Neutrophil (primary cell): ENCODE measurements at regions not wholly inside any gene's neighbourhood (a gene's known extent, or its start where the extent isn't known, plus 50 kb on each side); places are given as distances from the start of the nearest gene placed in this dataset.

Experiments used
- H3K27ac ChIP-seq: fragments of 200-600 bp; sonication (generic); 2 replicates; pipeline ENCODE4 v1.5.1; 2016; ENCODE audit warnings: mild to moderate bottlenecking, moderate library complexity
- H3K27me3 ChIP-seq: fragments of 200-600 bp; sonication (generic); 2 replicates; pipeline ENCODE4 v1.6.0; 2016; ENCODE audit warnings: mild to moderate bottlenecking
- H3K36me3 ChIP-seq: fragments of 200-600 bp; sonication (generic); 2 replicates; pipeline ENCODE4 v1.5.1; 2017
- H3K4me1 ChIP-seq, 2 experiments: fragments of 200-600 bp in 1 of 2; sonication (generic) in 1 of 2; 1 replicate in 1 of 2; 2 replicates in 1 of 2; pipeline versions ENCODE4 v1.5.1 to v1.6.1; 2013 to 2016; ENCODE audit warnings: low read depth in 1 of 2, low read length in 1 of 2, mild to moderate bottlenecking in 1 of 2, moderate library complexity in 1 of 2; ENCODE audit not compliant: control insufficient read depth in 1 of 2, insufficient read depth in 1 of 2
- H3K4me3 ChIP-seq, 2 experiments: fragments of 200-600 bp in 1 of 2; sonication (generic) in 1 of 2; 1 replicate in 1 of 2; 2 replicates in 1 of 2; pipeline ENCODE4 v1.5.1; 2013 to 2016; ENCODE audit warnings: low read depth in 1 of 2, low read length in 1 of 2, mild to moderate bottlenecking in 1 of 2, moderate library complexity in 1 of 2
- H3K9me3 ChIP-seq: fragments of 200-600 bp; sonication (generic); 2 replicates; pipeline ENCODE4 v1.5.1; 2016
- TF ChIP-seq, protein P1 (sequence below): fragments of 200-600 bp; sonication (generic); IDR thresholded peaks from 2 replicates; pipeline ENCODE4 v1.5.1; 2016; ENCODE audit warnings: antibody characterized with exemption

- H3K4me1 ChIP-seq, result no peaks in the 10 kb centered on the region
- H3K36me3 ChIP-seq, result no peaks in the 10 kb centered on the region
- H3K27me3 ChIP-seq, result no peaks in the 10 kb centered on the region
- no peak overlapping the region for H3K27ac ChIP-seq
- TF ChIP-seq, protein P1, sequence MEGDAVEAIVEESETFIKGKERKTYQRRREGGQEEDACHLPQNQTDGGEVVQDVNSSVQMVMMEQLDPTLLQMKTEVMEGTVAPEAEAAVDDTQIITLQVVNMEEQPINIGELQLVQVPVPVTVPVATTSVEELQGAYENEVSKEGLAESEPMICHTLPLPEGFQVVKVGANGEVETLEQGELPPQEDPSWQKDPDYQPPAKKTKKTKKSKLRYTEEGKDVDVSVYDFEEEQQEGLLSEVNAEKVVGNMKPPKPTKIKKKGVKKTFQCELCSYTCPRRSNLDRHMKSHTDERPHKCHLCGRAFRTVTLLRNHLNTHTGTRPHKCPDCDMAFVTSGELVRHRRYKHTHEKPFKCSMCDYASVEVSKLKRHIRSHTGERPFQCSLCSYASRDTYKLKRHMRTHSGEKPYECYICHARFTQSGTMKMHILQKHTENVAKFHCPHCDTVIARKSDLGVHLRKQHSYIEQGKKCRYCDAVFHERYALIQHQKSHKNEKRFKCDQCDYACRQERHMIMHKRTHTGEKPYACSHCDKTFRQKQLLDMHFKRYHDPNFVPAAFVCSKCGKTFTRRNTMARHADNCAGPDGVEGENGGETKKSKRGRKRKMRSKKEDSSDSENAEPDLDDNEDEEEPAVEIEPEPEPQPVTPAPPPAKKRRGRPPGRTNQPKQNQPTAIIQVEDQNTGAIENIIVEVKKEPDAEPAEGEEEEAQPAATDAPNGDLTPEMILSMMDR, result no peak
- H3K9me3 ChIP-seq, result no peaks in the 10 kb centered on the region
- no peak overlapping the region for H3K4me3 ChIP-seq
These were observed 417.5 kb downstream of the CDC14C start for GRCh38 chr7:49341849-49342248.

GRCh38 chr7:49344556-49344955 is 420.2 kb downstream of the CDC14C start:
- no peaks in the 10 kb centered on the region for H3K4me1 ChIP-seq
- H3K4me3 ChIP-seq, result no peak overlapping the region
- H3K9me3 ChIP-seq, result no peaks in the 10 kb centered on the region
- no peak overlapping the region for H3K27ac ChIP-seq
- H3K36me3 ChIP-seq, result no peaks in the 10 kb centered on the region
- TF ChIP-seq, protein P1, result no peak
- H3K27me3 ChIP-seq, result no peaks in the 10 kb centered on the region

DNA sequence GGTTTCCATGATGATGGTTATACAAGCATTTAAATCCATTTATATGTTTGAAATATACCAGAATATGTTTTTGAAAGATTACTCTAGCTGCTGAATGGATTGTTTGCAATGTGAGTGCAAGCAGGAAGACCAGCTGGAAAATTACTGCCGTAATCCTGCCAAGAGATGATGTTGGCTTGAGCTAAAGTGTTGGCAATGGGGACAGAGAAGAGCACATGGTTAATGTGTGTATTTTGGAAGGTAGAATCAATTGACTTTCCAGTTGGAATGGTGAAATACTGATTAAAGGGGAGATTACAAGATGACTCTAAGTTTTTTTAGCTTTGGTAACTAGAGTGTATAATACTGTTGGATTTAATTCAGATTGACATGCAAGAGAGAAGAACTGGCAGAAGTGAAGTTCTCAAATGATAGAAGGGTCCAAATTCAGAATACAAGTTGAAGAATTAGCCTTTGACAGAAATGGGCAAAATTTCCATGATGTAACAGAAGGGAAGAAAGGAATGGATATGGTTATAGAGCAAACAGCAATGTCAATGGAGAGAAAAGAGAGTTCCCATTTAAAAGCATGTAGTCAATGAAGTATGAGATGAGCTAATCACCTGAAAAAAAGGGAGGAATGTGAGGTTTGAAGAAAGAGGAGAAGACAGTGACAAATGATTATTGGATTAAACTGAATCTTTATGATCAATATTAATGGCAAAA is 422.0 kb downstream of the CDC14C start:
- Histone ChIP-seq H3K27me3 (no peaks in the 10 kb centered on the region), H3K4me3 (no peak overlapping the region), H3K9me3 (no peaks in the 10 kb centered on the region), H3K36me3 (no peaks in the 10 kb centered on the region), H3K4me1 (no peaks in the 10 kb centered on the region), H3K27ac (no peak overlapping the region)
- TF ChIP-seq, protein P1, result no peak

DNA sequence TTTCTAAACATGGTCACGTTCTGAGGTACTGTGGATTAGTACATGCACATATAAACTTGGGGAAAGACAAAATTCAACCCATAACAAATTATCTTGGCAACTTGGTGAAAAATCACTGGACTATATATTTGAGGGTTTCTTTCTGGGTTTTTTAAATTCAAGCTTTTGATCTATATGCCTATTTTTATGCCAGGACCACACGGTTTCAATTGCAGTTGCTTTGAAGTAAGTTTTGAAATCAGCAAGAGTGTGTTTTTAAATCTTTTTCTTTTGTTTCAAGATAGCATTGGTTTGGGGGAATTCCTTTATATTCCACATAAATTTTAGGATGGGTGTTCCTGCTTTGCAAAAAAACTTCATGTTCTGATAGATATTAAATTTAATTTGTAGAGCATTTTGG is 406.4 kb upstream of the VWC2 start:
- TF ChIP-seq, protein P1, result no peak
- Histone ChIP-seq H3K27ac (no peak overlapping the region), H3K27me3 (no peaks in the 10 kb centered on the region), H3K9me3 (no peaks in the 10 kb centered on the region), H3K4me1 (no peaks in the 10 kb centered on the region), H3K36me3 (no peaks in the 10 kb centered on the region), H3K4me3 (no peak overlapping the region)

GRCh38 chr7:49371771-49372170 is 401.7 kb upstream of the VWC2 start:
- no peak overlapping the region for H3K27ac ChIP-seq
- no peaks in the 10 kb centered on the region for H3K4me1 ChIP-seq
- TF ChIP-seq, protein P1, result no peak
- H3K4me3 ChIP-seq, result no peak overlapping the region
- no peaks in the 10 kb centered on the region for H3K36me3 ChIP-seq
- no peaks in the 10 kb centered on the region for H3K9me3 ChIP-seq
- H3K27me3 ChIP-seq, result no peaks in the 10 kb centered on the region
